Astrocyte (in vitro differentiated cells and primary cell): ENCODE measurements at regions not wholly inside any gene's neighbourhood (a gene's known extent, or its start where the extent isn't known, plus 50 kb on each side); places are given as distances from the start of the nearest gene placed in this dataset.

Source experiments
- DNase-seq: peaks from one replicate; pipeline ENCODE4 v3.0.0-alpha.2; 2010; ENCODE audit warnings: low read depth
- FAIRE-seq: peaks from 2 replicates; lab custom pipeline; 2011; peaks lifted over from hg19 to GRCh38; lab: Jason Lieb, UNC
- H2AFZ ChIP-seq: 2 replicates; pipeline ENCODE4 v1.6.0; 2012; ENCODE audit warnings: low read depth, low read length, inconsistent platforms
- H3K27ac ChIP-seq: 2 replicates; pipeline ENCODE4 v1.5.1; 2011; ENCODE audit warnings: low read depth, low read length, inconsistent platforms
- H3K27me3 ChIP-seq: 2 replicates; pipeline ENCODE4 v1.6.0; 2011; ENCODE audit warnings: low read length, inconsistent platforms; ENCODE audit not compliant: insufficient read depth
- H3K36me3 ChIP-seq: 2 replicates; pipeline ENCODE4 v1.5.1; 2011; ENCODE audit warnings: low read length, inconsistent platforms; ENCODE audit not compliant: insufficient read depth
- H3K4me1 ChIP-seq: 2 replicates; pipeline ENCODE4 v1.5.1; 2011; ENCODE audit warnings: low read length, inconsistent platforms; ENCODE audit not compliant: insufficient read depth
- H3K4me2 ChIP-seq: 2 replicates; pipeline ENCODE4 v1.6.0; 2012; ENCODE audit warnings: low read length, inconsistent platforms
- H3K4me3 ChIP-seq: 2 replicates; pipeline ENCODE4 v1.5.1; 2011; ENCODE audit warnings: low read depth, mild to moderate bottlenecking, low read length, inconsistent platforms; ENCODE audit not compliant: insufficient read depth
- H3K79me2 ChIP-seq: 2 replicates; pipeline ENCODE4 v1.6.0; 2012; ENCODE audit warnings: mild to moderate bottlenecking, low read length, inconsistent platforms; ENCODE audit not compliant: insufficient read depth
- H3K9ac ChIP-seq: 2 replicates; pipeline ENCODE4 v1.6.0; 2012; ENCODE audit warnings: mild to moderate bottlenecking, low read length, inconsistent platforms
- H3K9me3 ChIP-seq: 2 replicates; pipeline ENCODE4 v1.5.1; 2012; ENCODE audit warnings: low read depth, mild to moderate bottlenecking, low read length, inconsistent platforms; ENCODE audit not compliant: insufficient read depth
- H4K20me1 ChIP-seq: 2 replicates; pipeline ENCODE4 v1.6.0; 2012; ENCODE audit warnings: low read length, inconsistent platforms; ENCODE audit not compliant: insufficient read depth
- H3K27ac Mint-ChIP-seq: one replicate; pipeline ENCODE4 v1.8.0; 2021; ENCODE audit warnings: mild to moderate bottlenecking, mixed read lengths; ENCODE audit not compliant: unreplicated experiment
- H3K27me3 Mint-ChIP-seq: one replicate; pipeline ENCODE4 v1.8.0; 2021; ENCODE audit warnings: low read depth, mixed read lengths; ENCODE audit not compliant: unreplicated experiment
- H3K36me3 Mint-ChIP-seq: one replicate; pipeline ENCODE4 v1.8.0; 2021; ENCODE audit warnings: low read depth, mixed read lengths; ENCODE audit not compliant: unreplicated experiment
- H3K4me1 Mint-ChIP-seq: one replicate; pipeline ENCODE4 v1.8.0; 2021; ENCODE audit warnings: low read depth, mixed read lengths; ENCODE audit not compliant: unreplicated experiment
- H3K4me3 Mint-ChIP-seq: one replicate; pipeline ENCODE4 v1.8.0; 2021; ENCODE audit warnings: mild to moderate bottlenecking, moderate library complexity, mixed read lengths; ENCODE audit not compliant: unreplicated experiment
- H3K9me3 Mint-ChIP-seq: one replicate; pipeline ENCODE4 v1.8.0; 2021; ENCODE audit warnings: mild to moderate bottlenecking, mixed read lengths; ENCODE audit not compliant: unreplicated experiment
- CTCF ChIP-seq: IDR thresholded peaks from 2 replicates; pipeline ENCODE4 v1.5.1; 2011; ENCODE audit warnings: low read depth, mild to moderate bottlenecking, inconsistent platforms, low read length, moderate library complexity; ENCODE audit not compliant: insufficient read depth
- EZH2 ChIP-seq: IDR thresholded peaks from 2 replicates; pipeline ENCODE4 v1.6.1; 2012; ENCODE audit warnings: mild to moderate bottlenecking, low read length, inconsistent platforms; ENCODE audit not compliant: insufficient read depth

DNA sequence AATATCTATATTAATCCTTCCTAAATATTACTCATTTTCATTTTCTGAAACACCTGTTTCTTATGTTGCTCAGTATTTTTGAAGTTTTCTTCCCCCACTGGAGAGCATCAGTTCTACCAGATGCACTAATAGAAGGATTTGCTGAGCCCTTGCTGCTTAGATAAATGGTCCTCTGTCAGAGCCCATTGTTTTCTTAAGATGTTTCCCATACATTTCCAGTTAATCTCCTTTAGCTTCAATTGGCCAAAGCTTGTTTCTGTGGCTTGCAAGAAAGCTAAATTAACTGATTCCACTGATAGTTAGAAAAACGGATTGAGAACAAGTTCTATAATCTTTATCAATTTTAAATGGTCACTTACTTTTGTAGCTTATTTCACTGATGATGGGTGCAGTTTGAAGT, 1425.5 kb downstream of the PCDH18 start:
- no peak overlapping the region for H3K4me3 Mint-ChIP-seq
- no peak overlapping the region for H2AFZ ChIP-seq
- H3K27me3 ChIP-seq = no peaks in the 10 kb centered on the region
- H3K36me3 Mint-ChIP-seq = no peaks in the 10 kb centered on the region
- H3K9ac ChIP-seq = no peak overlapping the region
- H3K4me1 ChIP-seq = no peaks in the 10 kb centered on the region
- FAIRE-seq (no peak), DNase-seq (no peak)
- H3K9me3 Mint-ChIP-seq = no peaks in the 10 kb centered on the region
- H3K9me3 ChIP-seq = no peaks in the 10 kb centered on the region
- H4K20me1 ChIP-seq = no peaks in the 10 kb centered on the region
- no peak overlapping the region for H3K4me3 ChIP-seq
- H3K27me3 Mint-ChIP-seq = no peaks in the 10 kb centered on the region
- no peak overlapping the region for H3K4me2 ChIP-seq
- H3K79me2 ChIP-seq = no peaks in the 10 kb centered on the region
- no peaks in the 10 kb centered on the region for H3K36me3 ChIP-seq
- no peak overlapping the region for H3K27ac Mint-ChIP-seq
- no peaks in the 10 kb centered on the region for H3K4me1 Mint-ChIP-seq
- TF ChIP-seq EZH2 = no peak
- TF ChIP-seq CTCF = no peak
- no peak overlapping the region for H3K27ac ChIP-seq

- H3K9ac ChIP-seq = no peak overlapping the region
- Mint-ChIP-seq H3K4me3 (no peak overlapping the region), H3K9me3 (no peaks in the 10 kb centered on the region), H3K36me3 (no peaks in the 10 kb centered on the region), H3K4me1 (no peaks in the 10 kb centered on the region), H3K27ac (no peak overlapping the region), H3K27me3 (no peaks in the 10 kb centered on the region)
- no peak overlapping the region for H3K4me2 ChIP-seq
- H3K36me3 ChIP-seq = no peaks in the 10 kb centered on the region
- no peaks in the 10 kb centered on the region for H3K27me3 ChIP-seq
- no peaks in the 10 kb centered on the region for H3K79me2 ChIP-seq
- H4K20me1 ChIP-seq = no peaks in the 10 kb centered on the region
- H3K27ac ChIP-seq = no peak overlapping the region
- FAIRE-seq (no peak), DNase-seq (no peak)
- H2AFZ ChIP-seq = no peak overlapping the region
- TF ChIP-seq CTCF (no peak), EZH2 (no peak)
- H3K9me3 ChIP-seq = no peaks in the 10 kb centered on the region
- no peaks in the 10 kb centered on the region for H3K4me1 ChIP-seq
- H3K4me3 ChIP-seq = no peak overlapping the region
These were observed 1428.7 kb downstream of the PCDH18 start for GRCh38 chr4:136103616-136104015.

- Mint-ChIP-seq H3K9me3 (no peaks in the 10 kb centered on the region), H3K27ac (no peak overlapping the region), H3K4me1 (no peaks in the 10 kb centered on the region), H3K27me3 (no peaks in the 10 kb centered on the region), H3K4me3 (no peak overlapping the region), H3K36me3 (no peaks in the 10 kb centered on the region)
- FAIRE-seq = no peak
- no peak overlapping the region for H3K4me2 ChIP-seq
- H3K27me3 ChIP-seq = no peaks in the 10 kb centered on the region
- H3K4me1 ChIP-seq = no peaks in the 10 kb centered on the region
- H2AFZ ChIP-seq = no peak overlapping the region
- H3K4me3 ChIP-seq = no peak overlapping the region
- no peak overlapping the region for H3K27ac ChIP-seq
- H4K20me1 ChIP-seq = no peaks in the 10 kb centered on the region
- H3K36me3 ChIP-seq = no peaks in the 10 kb centered on the region
- no peaks in the 10 kb centered on the region for H3K9me3 ChIP-seq
- H3K9ac ChIP-seq = no peak overlapping the region
- H3K79me2 ChIP-seq = no peaks in the 10 kb centered on the region
- TF ChIP-seq CTCF (no peak), EZH2 (no peak)
- DNase-seq = no peak
These were observed 1434.6 kb downstream of the PCDH18 start for GRCh38 chr4:136097676-136098075.
